HG02840 (cell line): ENCODE measurements at regions not wholly inside any gene's neighbourhood (a gene's known extent, or its start where the extent isn't known, plus 50 kb on each side); places are given as distances from the start of the nearest gene placed in this dataset.

ENCODE experiments used
- ATAC-seq: cut with Tn5 transposase; IDR thresholded peaks from one replicate; pipeline ENCODE4 v1.9.1; 2021; ENCODE audit warnings: mild to moderate bottlenecking, moderate library complexity, moderate number of reproducible peaks; ENCODE audit not compliant: unreplicated experiment, low FRiP score

GRCh38 chr13:107102676-107103075 lies 534.7 kb upstream of the ARGLU1 start:
- ATAC-seq = no peak

GRCh38 chr13:107099661-107100060 lies 531.7 kb upstream of the ARGLU1 start:
- no peak for ATAC-seq

- no peak for ATAC-seq
Measured at GRCh38 chr13:107097916-107098315, 530.0 kb upstream of the ARGLU1 start.

- no peak for ATAC-seq
Measured at GRCh38 chr13:107095876-107096275, 527.9 kb upstream of the ARGLU1 start.

GRCh38 chr13:107091861-107092260 lies 523.9 kb upstream of the ARGLU1 start:
- ATAC-seq = no peak

- ATAC-seq = no peak
Measured at GRCh38 chr13:107091428-107091827, 523.5 kb upstream of the ARGLU1 start.

- ATAC-seq = no peak
Measured at GRCh38 chr13:107088061-107088460, 520.1 kb upstream of the ARGLU1 start.

- no peak for ATAC-seq
Measured at GRCh38 chr13:107079423-107080049, 511.6 kb upstream of the ARGLU1 start.

GRCh38 chr13:107078229-107078765 lies 510.4 kb upstream of the ARGLU1 start:
- ATAC-seq = no peak

- ATAC-seq = no peak
Measured at GRCh38 chr13:107076801-107077200, 508.9 kb upstream of the ARGLU1 start.

GRCh38 chr13:107075576-107075975 lies 507.6 kb upstream of the ARGLU1 start:
- ATAC-seq = no peak

- ATAC-seq = no peak
Measured at GRCh38 chr13:107070792-107071191, 502.9 kb upstream of the ARGLU1 start.

GRCh38 chr13:107069108-107069776 lies 501.3 kb upstream of the ARGLU1 start:
- ATAC-seq = no peak

GRCh38 chr13:107067381-107067780 lies 499.4 kb upstream of the ARGLU1 start:
- ATAC-seq = no peak

GRCh38 chr13:107066355-107066754 lies 498.4 kb upstream of the ARGLU1 start:
- no peak for ATAC-seq

GRCh38 chr13:107065036-107065435 lies 497.1 kb upstream of the ARGLU1 start:
- ATAC-seq = no peak

GRCh38 chr13:107057028-107057631 lies 489.2 kb upstream of the ARGLU1 start:
- no peak for ATAC-seq

- ATAC-seq = no peak
Measured at GRCh38 chr13:107043021-107043956, 475.4 kb upstream of the ARGLU1 start.

GRCh38 chr13:107035778-107036177 lies 467.8 kb upstream of the ARGLU1 start:
- no peak for ATAC-seq

GRCh38 chr13:107035186-107035585 lies 467.2 kb upstream of the ARGLU1 start:
- ATAC-seq = no peak
